Smooth muscle cell (in vitro differentiated cells): ENCODE measurements at regions not wholly inside any gene's neighbourhood (a gene's known extent, or its start where the extent isn't known, plus 50 kb on each side); places are given as distances from the start of the nearest gene placed in this dataset.

Experiments used
- DNase-seq: peaks from one replicate; lab custom pipeline; 2025; ENCODE audit not compliant: unreplicated experiment; lab: John Stamatoyannopoulos, UW
- H2AFZ ChIP-seq: fragments of 200-600 bp; sonication (generic); 2 replicates; pipeline ENCODE4 v1.6.0; 2016; ENCODE audit warnings: antibody characterized with exemption, low read depth, mild to moderate bottlenecking
- H3F3A ChIP-seq: fragments of 200-600 bp; sonication (generic); 2 replicates; pipeline ENCODE4 v1.6.0; 2017; ENCODE audit warnings: antibody characterized with exemption, low read depth
- H3K27ac ChIP-seq: fragments of 200-600 bp; sonication (generic); 2 replicates; pipeline ENCODE4 v1.5.1; 2016; ENCODE audit warnings: low read depth, mild to moderate bottlenecking
- H3K27me3 ChIP-seq: fragments of 200-600 bp; sonication (generic); 2 replicates; pipeline ENCODE4 v1.6.1; 2016; ENCODE audit warnings: low read depth, mild to moderate bottlenecking
- H3K36me3 ChIP-seq: fragments of 200-600 bp; sonication (generic); 2 replicates; pipeline ENCODE4 v1.5.1; 2016; ENCODE audit warnings: low read depth
- H3K4me1 ChIP-seq: fragments of 200-600 bp; sonication (generic); 2 replicates; pipeline ENCODE4 v1.5.1; 2016; ENCODE audit warnings: low read depth
- H3K4me2 ChIP-seq: fragments of 200-600 bp; sonication (generic); 2 replicates; pipeline ENCODE4 v1.6.0; 2016; ENCODE audit warnings: mild to moderate bottlenecking
- H3K4me3 ChIP-seq: fragments of 200-600 bp; sonication (generic); 2 replicates; pipeline ENCODE4 v1.5.1; 2016; ENCODE audit warnings: mild to moderate bottlenecking
- H3K79me2 ChIP-seq: fragments of 200-600 bp; sonication (generic); 2 replicates; pipeline ENCODE4 v1.6.0; 2016; ENCODE audit warnings: low read depth, mild to moderate bottlenecking
- H3K9ac ChIP-seq: fragments of 200-600 bp; sonication (generic); 2 replicates; pipeline ENCODE4 v1.6.0; 2016; ENCODE audit warnings: low read depth
- H3K9me3 ChIP-seq: fragments of 200-600 bp; sonication (generic); replicated peaks from 2 replicates; pipeline ENCODE4 v1.5.1; 2016; ENCODE audit warnings: low read depth
- H4K20me1 ChIP-seq: fragments of 200-600 bp; sonication (generic); 2 replicates; pipeline ENCODE4 v1.6.0; 2016; ENCODE audit warnings: low read depth
- WGBS: methylation state at CpG from one replicate; pipeline ENCODE4 v1.1.7; 2016; ENCODE audit warnings: low lambda C conversion rate; 5-methylcytosine and 5-hydroxymethylcytosine counted together
- TF ChIP-seq, protein P1 (sequence below): fragments of 200-600 bp; sonication (generic); IDR thresholded peaks from 2 replicates; pipeline ENCODE4 v1.5.1; 2017; ENCODE audit warnings: borderline replicate concordance, mild to moderate bottlenecking, antibody characterized with exemption; ENCODE audit not compliant: insufficient read depth, poor library complexity, severe bottlenecking

GRCh38 chr13:73778242-73778864 is 355.9 kb downstream of the KLF12 start:
- no peak overlapping the region for H3K4me3 ChIP-seq
- H3K4me1 ChIP-seq: no peaks in the 10 kb centered on the region
- H3K9ac ChIP-seq: no peak overlapping the region
- no peak overlapping the region for H3K27ac ChIP-seq
- DNase-seq: no peak
- TF ChIP-seq, protein P1, sequence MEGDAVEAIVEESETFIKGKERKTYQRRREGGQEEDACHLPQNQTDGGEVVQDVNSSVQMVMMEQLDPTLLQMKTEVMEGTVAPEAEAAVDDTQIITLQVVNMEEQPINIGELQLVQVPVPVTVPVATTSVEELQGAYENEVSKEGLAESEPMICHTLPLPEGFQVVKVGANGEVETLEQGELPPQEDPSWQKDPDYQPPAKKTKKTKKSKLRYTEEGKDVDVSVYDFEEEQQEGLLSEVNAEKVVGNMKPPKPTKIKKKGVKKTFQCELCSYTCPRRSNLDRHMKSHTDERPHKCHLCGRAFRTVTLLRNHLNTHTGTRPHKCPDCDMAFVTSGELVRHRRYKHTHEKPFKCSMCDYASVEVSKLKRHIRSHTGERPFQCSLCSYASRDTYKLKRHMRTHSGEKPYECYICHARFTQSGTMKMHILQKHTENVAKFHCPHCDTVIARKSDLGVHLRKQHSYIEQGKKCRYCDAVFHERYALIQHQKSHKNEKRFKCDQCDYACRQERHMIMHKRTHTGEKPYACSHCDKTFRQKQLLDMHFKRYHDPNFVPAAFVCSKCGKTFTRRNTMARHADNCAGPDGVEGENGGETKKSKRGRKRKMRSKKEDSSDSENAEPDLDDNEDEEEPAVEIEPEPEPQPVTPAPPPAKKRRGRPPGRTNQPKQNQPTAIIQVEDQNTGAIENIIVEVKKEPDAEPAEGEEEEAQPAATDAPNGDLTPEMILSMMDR: no peak
- no peaks in the 10 kb centered on the region for H3K36me3 ChIP-seq
- H3K27me3 ChIP-seq: no peaks in the 10 kb centered on the region
- no peaks in the 10 kb centered on the region for H3F3A ChIP-seq
- 91% methylated on average over 17 of the region's 17 CpGs for WGBS
- H2AFZ ChIP-seq: no peak overlapping the region
- no peak overlapping the region for H3K4me2 ChIP-seq
- no peaks in the 10 kb centered on the region for H4K20me1 ChIP-seq
- no peaks in the 10 kb centered on the region for H3K79me2 ChIP-seq
- H3K9me3 ChIP-seq: no peaks in the 10 kb centered on the region

GRCh38 chr13:73777134-73777533 is 357.1 kb downstream of the KLF12 start:
- WGBS: 93% methylated on average over 6 of the region's 6 CpGs
- H4K20me1 ChIP-seq: no peaks in the 10 kb centered on the region

DNA sequence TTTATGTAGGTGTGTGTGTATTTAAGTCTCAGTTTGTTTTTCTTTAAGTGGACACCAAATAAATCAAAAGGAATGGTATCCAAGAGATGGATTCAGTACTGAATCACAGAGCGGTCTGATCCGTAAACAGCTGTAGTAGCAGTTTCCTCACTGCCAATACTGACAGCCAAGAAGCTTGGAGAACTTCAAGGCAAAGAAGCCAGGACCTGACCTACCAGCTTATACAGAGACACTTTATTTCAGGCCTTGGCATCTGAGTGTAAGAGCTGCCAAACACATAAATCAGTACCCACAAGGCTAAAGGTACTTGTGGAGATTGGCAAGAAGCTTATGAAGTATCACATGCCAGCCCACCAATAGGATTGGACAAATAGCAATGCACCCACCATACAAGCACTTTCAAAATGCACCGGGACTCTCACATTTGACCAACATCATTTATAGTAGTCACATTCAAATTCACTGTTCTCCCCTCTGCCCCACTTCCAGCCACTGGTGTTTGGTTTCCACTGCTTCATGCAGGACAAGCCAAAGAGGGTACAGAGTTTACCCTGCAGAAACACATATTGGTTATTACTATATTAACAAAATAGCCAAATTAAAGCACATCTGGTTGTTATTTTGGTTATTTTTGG is 357.9 kb downstream of the KLF12 start:
- no peaks in the 10 kb centered on the region for H3K36me3 ChIP-seq
- no peaks in the 10 kb centered on the region for H3K4me1 ChIP-seq
- no peak for DNase-seq
- no peak overlapping the region for H3K4me3 ChIP-seq
- H3K27ac ChIP-seq: no peak overlapping the region
- no peak overlapping the region for H3K4me2 ChIP-seq
- H3K9ac ChIP-seq: no peak overlapping the region
- no peaks in the 10 kb centered on the region for H4K20me1 ChIP-seq
- H3K79me2 ChIP-seq: no peaks in the 10 kb centered on the region
- no peaks in the 10 kb centered on the region for H3F3A ChIP-seq
- WGBS: 97% methylated on average over 3 of the region's 3 CpGs
- H3K27me3 ChIP-seq: no peaks in the 10 kb centered on the region
- H3K9me3 ChIP-seq: no peaks in the 10 kb centered on the region
- TF ChIP-seq, protein P1: no peak
- no peak overlapping the region for H2AFZ ChIP-seq

More at GRCh38 chr13:73777134-73777533, 357.1 kb downstream of the KLF12 start:
- Histone ChIP-seq H3K4me2 (no peak overlapping the region), H3K4me3 (no peak overlapping the region), H3K9ac (no peak overlapping the region), H3K27me3 (no peaks in the 10 kb centered on the region), H3F3A (no peaks in the 10 kb centered on the region), H3K36me3 (no peaks in the 10 kb centered on the region), H3K9me3 (no peaks in the 10 kb centered on the region), H3K4me1 (no peaks in the 10 kb centered on the region), H3K79me2 (no peaks in the 10 kb centered on the region), H2AFZ (no peak overlapping the region), H3K27ac (no peak overlapping the region)
- DNase-seq: no peak
- TF ChIP-seq, protein P1: no peak

GRCh38 chr13:73773168-73773549 is 361.0 kb downstream of the KLF12 start:
- no peak overlapping the region for H3K27ac ChIP-seq
- no peak for DNase-seq

More at GRCh38 chr13:73773168-73773549, 361.0 kb downstream of the KLF12 start:
- Histone ChIP-seq H4K20me1 (no peaks in the 10 kb centered on the region), H2AFZ (no peak overlapping the region), H3K4me2 (no peak overlapping the region), H3K4me3 (no peak overlapping the region), H3K9ac (no peak overlapping the region), H3F3A (no peaks in the 10 kb centered on the region), H3K79me2 (no peaks in the 10 kb centered on the region), H3K4me1 (no peaks in the 10 kb centered on the region), H3K9me3 (no peaks in the 10 kb centered on the region), H3K27me3 (no peaks in the 10 kb centered on the region), H3K36me3 (no peaks in the 10 kb centered on the region)
- WGBS: 68% methylated on average over 3 of the region's 3 CpGs
- TF ChIP-seq, protein P1: no peak
